ENCODE measurements at regions not wholly inside any gene's neighbourhood (a gene's known extent, or its start where the extent isn't known, plus 50 kb on each side); places are given as distances from the start of the nearest gene placed in this dataset.

DNA sequence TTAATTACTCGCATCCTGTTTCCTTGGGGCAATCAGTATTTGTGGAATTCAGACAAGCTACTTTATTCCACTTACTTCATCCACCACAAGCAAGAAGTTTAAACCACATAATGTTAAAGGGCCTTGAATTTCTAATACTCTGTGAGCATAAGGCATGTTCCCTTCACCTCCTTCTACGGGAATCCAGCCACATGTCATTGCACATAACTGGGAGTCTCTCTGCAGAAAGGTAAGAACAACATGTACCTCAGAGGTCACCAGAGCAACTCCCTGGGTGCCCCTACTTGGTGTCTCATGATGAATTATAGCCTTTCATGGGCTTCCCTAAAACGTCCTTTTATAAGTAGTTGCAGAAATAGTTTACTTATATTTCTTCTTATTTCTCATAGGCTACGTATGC is 553.2 kb downstream of the DTWD2 start:
- TF ChIP-seq, protein P1, sequence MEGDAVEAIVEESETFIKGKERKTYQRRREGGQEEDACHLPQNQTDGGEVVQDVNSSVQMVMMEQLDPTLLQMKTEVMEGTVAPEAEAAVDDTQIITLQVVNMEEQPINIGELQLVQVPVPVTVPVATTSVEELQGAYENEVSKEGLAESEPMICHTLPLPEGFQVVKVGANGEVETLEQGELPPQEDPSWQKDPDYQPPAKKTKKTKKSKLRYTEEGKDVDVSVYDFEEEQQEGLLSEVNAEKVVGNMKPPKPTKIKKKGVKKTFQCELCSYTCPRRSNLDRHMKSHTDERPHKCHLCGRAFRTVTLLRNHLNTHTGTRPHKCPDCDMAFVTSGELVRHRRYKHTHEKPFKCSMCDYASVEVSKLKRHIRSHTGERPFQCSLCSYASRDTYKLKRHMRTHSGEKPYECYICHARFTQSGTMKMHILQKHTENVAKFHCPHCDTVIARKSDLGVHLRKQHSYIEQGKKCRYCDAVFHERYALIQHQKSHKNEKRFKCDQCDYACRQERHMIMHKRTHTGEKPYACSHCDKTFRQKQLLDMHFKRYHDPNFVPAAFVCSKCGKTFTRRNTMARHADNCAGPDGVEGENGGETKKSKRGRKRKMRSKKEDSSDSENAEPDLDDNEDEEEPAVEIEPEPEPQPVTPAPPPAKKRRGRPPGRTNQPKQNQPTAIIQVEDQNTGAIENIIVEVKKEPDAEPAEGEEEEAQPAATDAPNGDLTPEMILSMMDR (IDR thresholded peaks at IDR 0.05) = no peak
- TF ChIP-seq POLR2A (IDR thresholded peaks at IDR 0.05) = no peak

Data from Peyer's patch (tissue), 4 donors.